Spleen (tissue), 11 donors: ENCODE measurements at regions not wholly inside any gene's neighbourhood (a gene's known extent, or its start where the extent isn't known, plus 50 kb on each side); places are given as distances from the start of the nearest gene placed in this dataset.

Experiments used
- DNase-seq: peaks from one replicate; pipeline ENCODE4 v3.0.0-alpha.2; 2020
- H3K27ac ChIP-seq, 8 donors: fragments of 200-600 bp; sonication (generic) in 7 of 8; 1 replicate in 4 of 8; 2 replicates in 4 of 8; pipeline versions ENCODE4 v1.5.0 to v1.8.0; 2016 to 2021; ENCODE audit warnings: inconsistent platforms in 4 of 8, mild to moderate bottlenecking in 4 of 8, moderate library complexity in 1 of 8
- H3K27me3 ChIP-seq, 7 donors: fragments of 200-600 bp; sonication (generic) in 6 of 7; replicated peaks in 1 of 7; 1 replicate in 4 of 7; 2 replicates in 3 of 7; pipeline versions ENCODE4 v1.5.0 to v1.8.0; 2016 to 2021; ENCODE audit warnings: inconsistent platforms in 3 of 7, mild to moderate bottlenecking in 1 of 7
- H3K36me3 ChIP-seq, 6 donors: fragments of 200-600 bp; sonication (generic) in 5 of 6; 1 replicate in 4 of 6; 2 replicates in 2 of 6; pipeline versions ENCODE4 v1.5.0 to v1.8.0; 2016 to 2021; ENCODE audit warnings: inconsistent platforms in 2 of 6
- H3K4me1 ChIP-seq, 6 donors: fragments of 200-600 bp; sonication (generic) in 5 of 6; 1 replicate in 3 of 6; 2 replicates in 3 of 6; pipeline versions ENCODE4 v1.5.0 to v1.8.0; 2016 to 2021; ENCODE audit warnings: inconsistent platforms in 3 of 6
- H3K4me3 ChIP-seq, 8 donors: fragments of 200-600 bp; sonication (generic) in 7 of 8; 1 replicate in 4 of 8; 2 replicates in 4 of 8; pipeline versions ENCODE4 v1.5.0 to v1.8.0; 2016 to 2021; ENCODE audit warnings: inconsistent platforms in 4 of 8, mild to moderate bottlenecking in 4 of 8, moderate library complexity in 2 of 8
- H3K9me3 ChIP-seq, 8 donors: fragments of 200-600 bp; sonication (generic) in 7 of 8; 1 replicate in 4 of 8; 2 replicates in 4 of 8; pipeline versions ENCODE4 v1.5.0 to v1.8.0; 2016 to 2021; ENCODE audit warnings: inconsistent platforms in 4 of 8
- CTCF ChIP-seq, 11 experiments: fragments of 200-600 bp in 7 of 11; fragments of 450-650 bp in 4 of 11; sonication (generic) in 4 of 11; IDR thresholded peaks in 8 of 11; conservative IDR thresholded peaks in 3 of 11; 1 replicate in 7 of 11; 2 replicates in 4 of 11; pipeline versions ENCODE4 v1.4.0 to v1.8.0; 2016 to 2021; ENCODE audit warnings: antibody characterized with exemption in 11 of 11, inconsistent platforms in 4 of 11, mild to moderate bottlenecking in 1 of 11
- POLR2A ChIP-seq, 3 donors: fragments of 450-650 bp; IDR thresholded peaks; one replicate each; pipeline ENCODE4 v1.5.1; 2017; ENCODE audit warnings: antibody characterized with exemption in 3 of 3, mild to moderate bottlenecking in 1 of 3
- POLR2AphosphoS5 ChIP-seq, 3 donors: sonication (generic); formaldehyde crosslinking; IDR thresholded peaks; one replicate each; pipeline ENCODE4 v1.5.1; 2017; ENCODE audit warnings: antibody characterized with exemption in 3 of 3
- WGBS, 5 donors: extraction: QIAGEN DNeasy Blood & Tissue Kit in 3 of 5; methylation state at CpG; one replicate each; pipeline versions ENCODE4 v1.1.5 to v1.1.7; 2013 to 2018; 5-methylcytosine and 5-hydroxymethylcytosine counted together
- intact Hi-C: fragments of 100-400 bp; cut with DNase I; formaldehyde crosslinking; loops from one replicate; pipeline ENCODE4 v1.15.0; 2023; ENCODE audit warnings: low total_unique reads
- donor health status: healthy with polysubstance abuse.
- donor health status: DM: no; HTN: no; CAD: no; lungs with moderate emphysema.
- donor health status: DM: no; HTN: no; CAD: no.
- donor health status: Bipolar disorder and iron deficiency.
- donor health status: healthy.
- donor health status: DM: no; HTN: no; CAD: no.
- donor health status: DM: yes; HTN: yes; CAD: no.

- DNase-seq, result no peak
- Histone ChIP-seq H3K27ac (no peak overlapping the region), H3K36me3 (no peaks in the 10 kb centered on the region), H3K9me3 (peaks cover 0 to 14% (median 9%) of the 10 kb centered on the region in 8 donors), H3K4me3 (no peak overlapping the region), H3K4me1 (no peaks in the 10 kb centered on the region), H3K27me3 (no peaks in the 10 kb centered on the region)
- TF ChIP-seq POLR2AphosphoS5 (IDR thresholded peaks at IDR 0.05) (no peak), POLR2A (IDR thresholded peaks at IDR 0.05) (no peak), CTCF (IDR thresholded peaks at IDR 0.05 in 8 of 11, conservative IDR thresholded peaks at IDR 0.05 in 3 of 11) (no peak)
- intact Hi-C loops, result no loop called here
Measured at GRCh38 chrX:23552303-23552702, 115.0 kb upstream of the PRDX4 start.

- Histone ChIP-seq H3K4me3 (no peak overlapping the region), H3K4me1 (no peaks in the 10 kb centered on the region), H3K9me3 (peaks cover 0 to 33% (median 25%) of the 10 kb centered on the region in 8 donors), H3K27me3 (no peaks in the 10 kb centered on the region), H3K36me3 (no peaks in the 10 kb centered on the region), H3K27ac (no peak overlapping the region)
- intact Hi-C loops, result no loop called here
- TF ChIP-seq POLR2A (IDR thresholded peaks at IDR 0.05), result no peak
- TF ChIP-seq CTCF (IDR thresholded peaks at IDR 0.05 in 8 of 11, conservative IDR thresholded peaks at IDR 0.05 in 3 of 11), result peak in 3 of 11 experiments; percentile 16 to 18 (median 17)
- TF ChIP-seq POLR2AphosphoS5 (IDR thresholded peaks at IDR 0.05), result no peak
- no peak for DNase-seq
- 10 to 21% (median 13%) methylated on average over 3 of the region's 3 CpGs for WGBS, 5 donors
Measured at GRCh38 chrX:23554304-23554703, 113.0 kb upstream of the PRDX4 start.

GRCh38 chrX:23557070-23557469, 110.2 kb upstream of the PRDX4 start:
- peaks cover 0 to 55% (median 31%) of the 10 kb centered on the region in 8 donors for H3K9me3 ChIP-seq
- no peak overlapping the region for H3K4me3 ChIP-seq
- no peaks in the 10 kb centered on the region for H3K4me1 ChIP-seq
- no peak overlapping the region for H3K27ac ChIP-seq
- DNase-seq, result no peak
- TF ChIP-seq POLR2A (IDR thresholded peaks at IDR 0.05) (no peak), POLR2AphosphoS5 (IDR thresholded peaks at IDR 0.05) (no peak), CTCF (IDR thresholded peaks at IDR 0.05 in 8 of 11, conservative IDR thresholded peaks at IDR 0.05 in 3 of 11) (no peak)
- intact Hi-C loops, result no loop called here
- no peaks in the 10 kb centered on the region for H3K36me3 ChIP-seq
- H3K27me3 ChIP-seq, result no peaks in the 10 kb centered on the region
- 62 to 81% (median 68%) methylated on average over 5 of the region's 5 CpGs for WGBS, 5 donors

- Histone ChIP-seq H3K27me3 (no peaks in the 10 kb centered on the region), H3K9me3 (peaks cover 0 to 58% (median 31%) of the 10 kb centered on the region in 8 donors), H3K27ac (no peak overlapping the region), H3K4me1 (no peaks in the 10 kb centered on the region), H3K4me3 (no peak overlapping the region), H3K36me3 (no peaks in the 10 kb centered on the region)
- WGBS, 5 donors, result 70 to 91% (median 80%) methylated on average over 1 of the region's 1 CpG
- TF ChIP-seq POLR2AphosphoS5 (IDR thresholded peaks at IDR 0.05) (no peak), POLR2A (IDR thresholded peaks at IDR 0.05) (no peak), CTCF (IDR thresholded peaks at IDR 0.05 in 8 of 11, conservative IDR thresholded peaks at IDR 0.05 in 3 of 11) (no peak)
- no peak for DNase-seq
- intact Hi-C loops, result no loop called here
Measured at GRCh38 chrX:23559975-23560374, 107.3 kb upstream of the PRDX4 start.
